ENCODE measurements at regions not wholly inside any gene's neighbourhood (a gene's known extent, or its start where the extent isn't known, plus 50 kb on each side); places are given as distances from the start of the nearest gene placed in this dataset.

- Histone ChIP-seq H3K4me1 (ENCODE audit: control insufficient read depth in 4 of 4, insufficient read depth in 4 of 4, low read length in 3 of 4) (peaks cover 0 to 4% (median 0%) of the 10 kb centered on the region in 4 donors), H3K36me3 (ENCODE audit: control insufficient read depth in 4 of 4, insufficient read depth in 3 of 4, low read depth in 1 of 4, low read length in 3 of 4) (no peaks in the 10 kb centered on the region), H3K27ac (ENCODE audit: low read depth in 1 of 2, low read length in 2 of 2) (no peak overlapping the region), H3K9ac (ENCODE audit: low read depth in 1 of 2, low read length in 2 of 2) (no peak overlapping the region), H3K4me3 (ENCODE audit: low read depth in 1 of 3, low read length in 3 of 3) (no peak overlapping the region), H3K27me3 (ENCODE audit: control insufficient read depth in 4 of 4, insufficient read depth in 4 of 4, low read length in 3 of 4) (no peaks in the 10 kb centered on the region), H3K9me3 (ENCODE audit: control insufficient read depth in 4 of 4, low read length in 3 of 4) (no peaks in the 10 kb centered on the region)
- DNase-seq (ENCODE audit: low spot score) = no peak
- no peak for TF ChIP-seq ATF3 (IDR thresholded peaks at IDR 0.05)
- TF ChIP-seq FOXA1 (IDR thresholded peaks at IDR 0.05) = no peak
- TF ChIP-seq SP1 (IDR thresholded peaks at IDR 0.05) = no peak
- TF ChIP-seq CTCF (IDR thresholded peaks at IDR 0.05; ENCODE audit: low read depth, low read length, missing input control) = no peak
- TF ChIP-seq RXRA (IDR thresholded peaks at IDR 0.05) = no peak
- TF ChIP-seq YY1 (IDR thresholded peaks at IDR 0.05) = no peak
- no peak for TF ChIP-seq ZBTB33 (IDR thresholded peaks at IDR 0.05)
- TF ChIP-seq NR2F2 (IDR thresholded peaks at IDR 0.05) = no peak
- no peak for TF ChIP-seq MAX (IDR thresholded peaks at IDR 0.05)
- no peak for TF ChIP-seq EGR1 (IDR thresholded peaks at IDR 0.05; ENCODE audit: low read depth in 2 of 2)
- TF ChIP-seq GABPA (IDR thresholded peaks at IDR 0.05 in 1 of 2, conservative IDR thresholded peaks at IDR 0.05 in 1 of 2) = no peak
- TF ChIP-seq HNF4A (conservative IDR thresholded peaks at IDR 0.05) = no peak
- TF ChIP-seq RAD21 (IDR thresholded peaks at IDR 0.05) = no peak
- TF ChIP-seq HNF4G (IDR thresholded peaks at IDR 0.05) = no peak
- no peak for TF ChIP-seq FOXA2 (IDR thresholded peaks at IDR 0.05)
- no peak for TF ChIP-seq REST (IDR thresholded peaks at IDR 0.05)
- WGBS = 96% methylated on average over 9 of the region's 9 CpGs
Observed at GRCh38 chr9:107632216-107632615, 142.6 kb upstream of the KLF4 start.

- no peak overlapping the region for H3K9ac ChIP-seq (ENCODE audit: low read depth in 1 of 2, low read length in 2 of 2)
- no peak overlapping the region for H3K27ac ChIP-seq (ENCODE audit: low read depth in 1 of 2, low read length in 2 of 2)
- no peaks in the 10 kb centered on the region for H3K36me3 ChIP-seq (ENCODE audit: control insufficient read depth in 4 of 4, insufficient read depth in 3 of 4, low read depth in 1 of 4, low read length in 3 of 4)
- H3K27me3 ChIP-seq (ENCODE audit: control insufficient read depth in 4 of 4, insufficient read depth in 4 of 4, low read length in 3 of 4) = no peaks in the 10 kb centered on the region
- no peaks in the 10 kb centered on the region for H3K9me3 ChIP-seq (ENCODE audit: control insufficient read depth in 4 of 4, low read length in 3 of 4)
- no peak for DNase-seq (ENCODE audit: low spot score)
- H3K4me1 ChIP-seq (ENCODE audit: control insufficient read depth in 4 of 4, insufficient read depth in 4 of 4, low read length in 3 of 4) = peaks cover 0 to 4% (median 0%) of the 10 kb centered on the region in 4 donors
- TF ChIP-seq ATF3 (IDR thresholded peaks at IDR 0.05) (no peak), FOXA1 (IDR thresholded peaks at IDR 0.05) (no peak), NR2F2 (IDR thresholded peaks at IDR 0.05) (no peak), EGR1 (IDR thresholded peaks at IDR 0.05; ENCODE audit: low read depth in 2 of 2) (no peak), TAF1 (conservative IDR thresholded peaks at IDR 0.05) (no peak), RAD21 (IDR thresholded peaks at IDR 0.05) (no peak), YY1 (IDR thresholded peaks at IDR 0.05) (no peak)
- H3K4me3 ChIP-seq (ENCODE audit: low read depth in 1 of 3, low read length in 3 of 3) = no peak overlapping the region
- 93% methylated on average over 5 of the region's 5 CpGs for WGBS
Observed at GRCh38 chr9:107631788-107632187, 142.2 kb upstream of the KLF4 start.
